GM23338 (cell line): ENCODE measurements at regions not wholly inside any gene's neighbourhood (a gene's known extent, or its start where the extent isn't known, plus 50 kb on each side); places are given as distances from the start of the nearest gene placed in this dataset.

Source experiments
- ATAC-seq: fragments of 200-7000 bp; cut with Tn5 transposase; 3 replicates; pipeline ENCODE4 v1.9.1; 2020
- DNase-seq: peaks from one replicate; pipeline ENCODE4 v3.0.0-alpha.2; 2015; ENCODE audit warnings: low spot score
- H2AFZ ChIP-seq: fragments of 200-600 bp; sonication (generic); 2 replicates; pipeline ENCODE4 v1.8.0; 2016; ENCODE audit warnings: antibody characterized with exemption, mild to moderate bottlenecking, moderate library complexity
- H3F3A ChIP-seq: fragments of 200-600 bp; sonication (generic); replicated peaks from 2 replicates; pipeline ENCODE4 v1.8.0; 2017; ENCODE audit warnings: antibody characterized with exemption, mixed run types, low read depth
- H3K27ac ChIP-seq: fragments of 200-600 bp; sonication (generic); 2 replicates; pipeline ENCODE4 v1.6.1; 2016; ENCODE audit warnings: low read depth
- H3K27me3 ChIP-seq: fragments of 200-600 bp; sonication (generic); 2 replicates; pipeline ENCODE4 v1.8.0; 2016; ENCODE audit warnings: mild to moderate bottlenecking, mixed run types, moderate library complexity; ENCODE audit not compliant: insufficient read depth
- H3K36me3 ChIP-seq: fragments of 200-600 bp; sonication (generic); 2 replicates; pipeline ENCODE4 v1.8.0; 2016; ENCODE audit warnings: mild to moderate bottlenecking; ENCODE audit not compliant: insufficient read depth
- H3K4me1 ChIP-seq: fragments of 200-600 bp; sonication (generic); 2 replicates; pipeline ENCODE4 v1.8.0; 2016; ENCODE audit warnings: mild to moderate bottlenecking, moderate library complexity; ENCODE audit not compliant: insufficient read depth
- H3K4me2 ChIP-seq: fragments of 200-600 bp; sonication (generic); 2 replicates; pipeline ENCODE4 v1.7.1; 2017; ENCODE audit warnings: mixed run types
- H3K4me3 ChIP-seq: fragments of 200-600 bp; sonication (generic); 2 replicates; pipeline ENCODE4 v1.6.1; 2016; ENCODE audit warnings: mixed run types
- H3K79me2 ChIP-seq: fragments of 200-600 bp; sonication (generic); replicated peaks from 2 replicates; pipeline ENCODE4 v1.8.0; 2017; ENCODE audit warnings: mild to moderate bottlenecking; ENCODE audit not compliant: insufficient read depth
- H3K9me2 ChIP-seq: fragments of 200-600 bp; sonication (generic); 2 replicates; pipeline ENCODE4 v1.8.0; 2017; ENCODE audit not compliant: insufficient read depth
- H4K20me1 ChIP-seq: fragments of 200-600 bp; sonication (generic); replicated peaks from 2 replicates; pipeline ENCODE4 v1.8.0; 2017; ENCODE audit warnings: mild to moderate bottlenecking; ENCODE audit not compliant: insufficient read depth
- H3K27ac Mint-ChIP-seq: 2 replicates; pipeline ENCODE4 v1.8.0; 2020; ENCODE audit warnings: inconsistent platforms, mild to moderate bottlenecking, moderate library complexity, mixed read lengths
- H3K27me3 Mint-ChIP-seq: 3 replicates; pipeline ENCODE4 v1.8.0; 2022; ENCODE audit warnings: low read depth, mild to moderate bottlenecking, moderate library complexity, mixed read lengths, inconsistent platforms; ENCODE audit not compliant: insufficient read depth, poor library complexity
- H3K36me3 Mint-ChIP-seq: 3 replicates; pipeline ENCODE4 v1.8.0; 2021; ENCODE audit warnings: low read depth, mild to moderate bottlenecking, inconsistent platforms, moderate library complexity, mixed read lengths
- H3K4me1 Mint-ChIP-seq: 3 replicates; pipeline ENCODE4 v1.8.0; 2020; ENCODE audit warnings: mild to moderate bottlenecking, inconsistent platforms, mixed read lengths
- H3K4me3 Mint-ChIP-seq: 3 replicates; pipeline ENCODE4 v1.8.0; 2021; ENCODE audit warnings: moderate library complexity, mild to moderate bottlenecking, inconsistent platforms, mixed read lengths
- H3K9me3 Mint-ChIP-seq: 3 replicates; pipeline ENCODE4 v1.8.0; 2020; ENCODE audit warnings: moderate library complexity, mild to moderate bottlenecking, inconsistent platforms, mixed read lengths
- CREB1 ChIP-seq: fragments of 250-450 bp; sonication (Bioruptor Pico); IDR thresholded peaks from 2 replicates; pipeline ENCODE4 v1.5.0; 2020; ENCODE audit warnings: low read depth, mild to moderate bottlenecking, moderate library complexity
- EZH2phosphoT487 ChIP-seq: fragments of 200-600 bp; sonication (generic); IDR thresholded peaks from one replicate; pipeline ENCODE4 v1.8.1; 2018; ENCODE audit warnings: antibody characterized with exemption; ENCODE audit not compliant: unreplicated experiment
- NANOG ChIP-seq: IDR thresholded peaks from 2 replicates; pipeline ENCODE4 v1.6.1; 2016; ENCODE audit warnings: antibody characterized with exemption, borderline replicate concordance
- POLR2AphosphoS5 ChIP-seq: IDR thresholded peaks from 2 replicates; pipeline ENCODE4 v1.6.1; 2016; ENCODE audit warnings: antibody characterized with exemption, low read depth
- ZNF114 ChIP-seq: fragments of 250-450 bp; sonication (Bioruptor Pico); IDR thresholded peaks from 2 replicates; pipeline ENCODE4 v1.5.0; 2020; ENCODE audit warnings: mild to moderate bottlenecking, moderate library complexity
- ZNF331 ChIP-seq: fragments of 250-450 bp; sonication (Bioruptor Pico); IDR thresholded peaks from 2 replicates; pipeline ENCODE4 v1.5.0; 2020; ENCODE audit warnings: low read depth, mild to moderate bottlenecking, moderate library complexity
- TF ChIP-seq, protein P1 (sequence below): IDR thresholded peaks from one replicate; pipeline ENCODE4 v1.6.1; 2018; ENCODE audit warnings: antibody characterized with exemption; ENCODE audit not compliant: unreplicated experiment
- TF ChIP-seq, protein P2 (sequence below): fragments of 250-450 bp; sonication (Bioruptor Pico); IDR thresholded peaks from 2 replicates; pipeline ENCODE4 v1.5.0; 2020; ENCODE audit warnings: mild to moderate bottlenecking, moderate library complexity
- TF ChIP-seq, protein P3 (sequence below), 2 experiments: fragments of 200-600 bp in 1 of 2; sonication (generic) in 1 of 2; conservative IDR thresholded peaks; 2 replicates each; pipeline versions ENCODE4 v1.5.1 to v1.6.1; 2016 to 2017; ENCODE audit warnings: antibody characterized with exemption in 2 of 2, low read depth in 2 of 2, mild to moderate bottlenecking in 2 of 2, moderate library complexity in 1 of 2

DNA sequence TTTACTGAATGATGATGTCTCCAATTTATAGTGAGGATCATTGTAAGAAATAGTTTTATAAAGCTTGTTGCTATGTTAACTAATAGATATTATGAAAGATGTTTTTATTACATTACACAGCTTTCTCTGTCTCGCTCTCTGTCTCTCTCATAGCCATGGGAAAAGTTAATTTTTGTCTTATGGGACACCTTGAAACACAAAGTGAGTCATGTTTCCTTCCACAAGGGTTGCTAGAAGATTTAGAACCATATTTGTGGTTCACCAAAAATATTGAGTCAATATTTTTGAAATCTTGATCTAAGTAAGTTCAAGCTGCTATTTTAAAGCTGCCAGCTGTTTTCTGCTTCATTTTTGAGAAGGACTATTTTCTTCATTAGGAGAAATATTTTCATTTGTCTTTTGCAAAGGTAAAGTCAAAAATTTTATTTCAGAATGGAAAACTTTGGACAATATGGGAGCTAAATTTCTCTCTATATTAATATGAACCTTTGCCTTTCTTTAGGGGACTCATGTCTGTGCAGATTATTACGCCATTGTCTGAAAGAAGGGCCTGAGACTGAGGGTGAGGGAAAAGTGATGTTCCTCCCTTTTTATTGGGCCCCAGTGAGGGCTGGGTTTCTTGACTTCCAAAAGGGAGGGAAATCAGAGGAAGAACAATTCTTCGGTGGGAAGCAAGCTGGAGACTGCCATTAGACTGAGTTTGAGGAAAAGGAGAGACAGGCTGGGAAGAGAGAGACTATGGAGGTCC, 87.9 kb upstream of the SLC24A2 start:
- Histone ChIP-seq H3K4me1 (no peaks in the 10 kb centered on the region), H3K4me2 (no peak overlapping the region), H3K36me3 (no peaks in the 10 kb centered on the region), H3K79me2 (no peaks in the 10 kb centered on the region), H3F3A (no peaks in the 10 kb centered on the region), H3K27ac (no peak overlapping the region), H3K27me3 (no peaks in the 10 kb centered on the region), H3K9me2 (0 out of 2 replicates have a peak, but pooled peaks cover 4% of the 10 kb centered on the region), H2AFZ (no peak overlapping the region), H3K4me3 (no peak overlapping the region), H4K20me1 (no peaks in the 10 kb centered on the region)
- no peak overlapping the region for H3K4me3 Mint-ChIP-seq
- H3K9me3 Mint-ChIP-seq: peaks cover 4% of the 10 kb centered on the region
- no peaks in the 10 kb centered on the region for H3K4me1 Mint-ChIP-seq
- H3K27me3 Mint-ChIP-seq: no peaks in the 10 kb centered on the region
- DNase-seq (no peak), ATAC-seq (no peak)
- no peak for TF ChIP-seq ZNF114 (CRISPR knock-in tag)
- TF ChIP-seq EZH2phosphoT487: no peak
- no peak for TF ChIP-seq CREB1 (CRISPR knock-in tag)
- no peak for TF ChIP-seq ZNF331
- no peak for TF ChIP-seq POLR2AphosphoS5
- H3K36me3 Mint-ChIP-seq: no peaks in the 10 kb centered on the region
- H3K27ac Mint-ChIP-seq: no peak overlapping the region

DNA sequence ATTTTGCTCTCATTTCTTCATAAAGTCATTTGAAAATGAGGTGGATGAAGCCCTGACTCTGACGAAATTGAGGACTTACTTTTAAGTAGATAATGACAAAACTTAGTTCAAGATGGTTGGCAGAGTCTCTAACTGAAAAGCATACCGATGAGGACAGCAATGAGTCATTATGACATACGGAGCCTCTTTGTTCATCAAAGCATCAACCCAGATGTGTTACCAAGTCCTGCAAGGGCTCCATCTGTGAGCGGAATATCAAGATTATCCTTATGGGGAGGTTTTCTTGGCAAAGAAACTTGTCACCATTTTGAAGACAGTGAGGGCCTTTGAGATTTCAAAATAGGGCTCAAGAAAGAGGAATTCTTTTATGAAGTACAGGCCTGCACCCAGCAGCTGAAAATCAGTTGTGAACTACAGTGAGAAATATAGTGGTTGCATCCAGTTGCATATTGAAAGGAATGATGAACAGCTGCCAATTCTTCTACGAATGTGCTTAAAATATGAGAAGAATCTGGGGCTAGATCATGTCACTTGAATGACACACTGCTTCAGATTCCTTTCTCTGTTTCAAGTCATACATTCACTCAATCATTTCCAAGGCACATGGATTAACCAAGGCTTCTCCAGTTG, 86.6 kb upstream of the SLC24A2 start:
- H3K79me2 ChIP-seq: no peaks in the 10 kb centered on the region
- H3K4me1 ChIP-seq: no peaks in the 10 kb centered on the region
- DNase-seq (no peak), ATAC-seq (no peak)
- peaks cover 13% of the 10 kb centered on the region for H3K9me3 Mint-ChIP-seq
- no peak overlapping the region for H2AFZ ChIP-seq
- no peak overlapping the region for H3K4me3 ChIP-seq
- H3K27ac Mint-ChIP-seq: no peak overlapping the region
- peaks cover 3% of the 10 kb centered on the region for H3K27me3 Mint-ChIP-seq
- no peaks in the 10 kb centered on the region for H4K20me1 ChIP-seq
- no peaks in the 10 kb centered on the region for H3K36me3 ChIP-seq
- H3K4me1 Mint-ChIP-seq: no peaks in the 10 kb centered on the region
- no peaks in the 10 kb centered on the region for H3K27me3 ChIP-seq
- no peak overlapping the region for H3K27ac ChIP-seq
- H3K36me3 Mint-ChIP-seq: peaks cover 5% of the 10 kb centered on the region; the same call in 2 of the 3 replicates
- H3K4me2 ChIP-seq: no peak overlapping the region
- H3K4me3 Mint-ChIP-seq: no peak overlapping the region
- no peaks in the 10 kb centered on the region for H3F3A ChIP-seq
- H3K9me2 ChIP-seq: 0 out of 2 replicates have a peak, but pooled peaks cover 3% of the 10 kb centered on the region
- TF ChIP-seq POLR2AphosphoS5 (no peak), ZNF114 (CRISPR knock-in tag) (no peak), ZNF331 (no peak), NANOG (no peak)
- TF ChIP-seq, protein P1, sequence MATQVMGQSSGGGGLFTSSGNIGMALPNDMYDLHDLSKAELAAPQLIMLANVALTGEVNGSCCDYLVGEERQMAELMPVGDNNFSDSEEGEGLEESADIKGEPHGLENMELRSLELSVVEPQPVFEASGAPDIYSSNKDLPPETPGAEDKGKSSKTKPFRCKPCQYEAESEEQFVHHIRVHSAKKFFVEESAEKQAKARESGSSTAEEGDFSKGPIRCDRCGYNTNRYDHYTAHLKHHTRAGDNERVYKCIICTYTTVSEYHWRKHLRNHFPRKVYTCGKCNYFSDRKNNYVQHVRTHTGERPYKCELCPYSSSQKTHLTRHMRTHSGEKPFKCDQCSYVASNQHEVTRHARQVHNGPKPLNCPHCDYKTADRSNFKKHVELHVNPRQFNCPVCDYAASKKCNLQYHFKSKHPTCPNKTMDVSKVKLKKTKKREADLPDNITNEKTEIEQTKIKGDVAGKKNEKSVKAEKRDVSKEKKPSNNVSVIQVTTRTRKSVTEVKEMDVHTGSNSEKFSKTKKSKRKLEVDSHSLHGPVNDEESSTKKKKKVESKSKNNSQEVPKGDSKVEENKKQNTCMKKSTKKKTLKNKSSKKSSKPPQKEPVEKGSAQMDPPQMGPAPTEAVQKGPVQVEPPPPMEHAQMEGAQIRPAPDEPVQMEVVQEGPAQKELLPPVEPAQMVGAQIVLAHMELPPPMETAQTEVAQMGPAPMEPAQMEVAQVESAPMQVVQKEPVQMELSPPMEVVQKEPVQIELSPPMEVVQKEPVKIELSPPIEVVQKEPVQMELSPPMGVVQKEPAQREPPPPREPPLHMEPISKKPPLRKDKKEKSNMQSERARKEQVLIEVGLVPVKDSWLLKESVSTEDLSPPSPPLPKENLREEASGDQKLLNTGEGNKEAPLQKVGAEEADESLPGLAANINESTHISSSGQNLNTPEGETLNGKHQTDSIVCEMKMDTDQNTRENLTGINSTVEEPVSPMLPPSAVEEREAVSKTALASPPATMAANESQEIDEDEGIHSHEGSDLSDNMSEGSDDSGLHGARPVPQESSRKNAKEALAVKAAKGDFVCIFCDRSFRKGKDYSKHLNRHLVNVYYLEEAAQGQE: no peak
- TF ChIP-seq, protein P2, sequence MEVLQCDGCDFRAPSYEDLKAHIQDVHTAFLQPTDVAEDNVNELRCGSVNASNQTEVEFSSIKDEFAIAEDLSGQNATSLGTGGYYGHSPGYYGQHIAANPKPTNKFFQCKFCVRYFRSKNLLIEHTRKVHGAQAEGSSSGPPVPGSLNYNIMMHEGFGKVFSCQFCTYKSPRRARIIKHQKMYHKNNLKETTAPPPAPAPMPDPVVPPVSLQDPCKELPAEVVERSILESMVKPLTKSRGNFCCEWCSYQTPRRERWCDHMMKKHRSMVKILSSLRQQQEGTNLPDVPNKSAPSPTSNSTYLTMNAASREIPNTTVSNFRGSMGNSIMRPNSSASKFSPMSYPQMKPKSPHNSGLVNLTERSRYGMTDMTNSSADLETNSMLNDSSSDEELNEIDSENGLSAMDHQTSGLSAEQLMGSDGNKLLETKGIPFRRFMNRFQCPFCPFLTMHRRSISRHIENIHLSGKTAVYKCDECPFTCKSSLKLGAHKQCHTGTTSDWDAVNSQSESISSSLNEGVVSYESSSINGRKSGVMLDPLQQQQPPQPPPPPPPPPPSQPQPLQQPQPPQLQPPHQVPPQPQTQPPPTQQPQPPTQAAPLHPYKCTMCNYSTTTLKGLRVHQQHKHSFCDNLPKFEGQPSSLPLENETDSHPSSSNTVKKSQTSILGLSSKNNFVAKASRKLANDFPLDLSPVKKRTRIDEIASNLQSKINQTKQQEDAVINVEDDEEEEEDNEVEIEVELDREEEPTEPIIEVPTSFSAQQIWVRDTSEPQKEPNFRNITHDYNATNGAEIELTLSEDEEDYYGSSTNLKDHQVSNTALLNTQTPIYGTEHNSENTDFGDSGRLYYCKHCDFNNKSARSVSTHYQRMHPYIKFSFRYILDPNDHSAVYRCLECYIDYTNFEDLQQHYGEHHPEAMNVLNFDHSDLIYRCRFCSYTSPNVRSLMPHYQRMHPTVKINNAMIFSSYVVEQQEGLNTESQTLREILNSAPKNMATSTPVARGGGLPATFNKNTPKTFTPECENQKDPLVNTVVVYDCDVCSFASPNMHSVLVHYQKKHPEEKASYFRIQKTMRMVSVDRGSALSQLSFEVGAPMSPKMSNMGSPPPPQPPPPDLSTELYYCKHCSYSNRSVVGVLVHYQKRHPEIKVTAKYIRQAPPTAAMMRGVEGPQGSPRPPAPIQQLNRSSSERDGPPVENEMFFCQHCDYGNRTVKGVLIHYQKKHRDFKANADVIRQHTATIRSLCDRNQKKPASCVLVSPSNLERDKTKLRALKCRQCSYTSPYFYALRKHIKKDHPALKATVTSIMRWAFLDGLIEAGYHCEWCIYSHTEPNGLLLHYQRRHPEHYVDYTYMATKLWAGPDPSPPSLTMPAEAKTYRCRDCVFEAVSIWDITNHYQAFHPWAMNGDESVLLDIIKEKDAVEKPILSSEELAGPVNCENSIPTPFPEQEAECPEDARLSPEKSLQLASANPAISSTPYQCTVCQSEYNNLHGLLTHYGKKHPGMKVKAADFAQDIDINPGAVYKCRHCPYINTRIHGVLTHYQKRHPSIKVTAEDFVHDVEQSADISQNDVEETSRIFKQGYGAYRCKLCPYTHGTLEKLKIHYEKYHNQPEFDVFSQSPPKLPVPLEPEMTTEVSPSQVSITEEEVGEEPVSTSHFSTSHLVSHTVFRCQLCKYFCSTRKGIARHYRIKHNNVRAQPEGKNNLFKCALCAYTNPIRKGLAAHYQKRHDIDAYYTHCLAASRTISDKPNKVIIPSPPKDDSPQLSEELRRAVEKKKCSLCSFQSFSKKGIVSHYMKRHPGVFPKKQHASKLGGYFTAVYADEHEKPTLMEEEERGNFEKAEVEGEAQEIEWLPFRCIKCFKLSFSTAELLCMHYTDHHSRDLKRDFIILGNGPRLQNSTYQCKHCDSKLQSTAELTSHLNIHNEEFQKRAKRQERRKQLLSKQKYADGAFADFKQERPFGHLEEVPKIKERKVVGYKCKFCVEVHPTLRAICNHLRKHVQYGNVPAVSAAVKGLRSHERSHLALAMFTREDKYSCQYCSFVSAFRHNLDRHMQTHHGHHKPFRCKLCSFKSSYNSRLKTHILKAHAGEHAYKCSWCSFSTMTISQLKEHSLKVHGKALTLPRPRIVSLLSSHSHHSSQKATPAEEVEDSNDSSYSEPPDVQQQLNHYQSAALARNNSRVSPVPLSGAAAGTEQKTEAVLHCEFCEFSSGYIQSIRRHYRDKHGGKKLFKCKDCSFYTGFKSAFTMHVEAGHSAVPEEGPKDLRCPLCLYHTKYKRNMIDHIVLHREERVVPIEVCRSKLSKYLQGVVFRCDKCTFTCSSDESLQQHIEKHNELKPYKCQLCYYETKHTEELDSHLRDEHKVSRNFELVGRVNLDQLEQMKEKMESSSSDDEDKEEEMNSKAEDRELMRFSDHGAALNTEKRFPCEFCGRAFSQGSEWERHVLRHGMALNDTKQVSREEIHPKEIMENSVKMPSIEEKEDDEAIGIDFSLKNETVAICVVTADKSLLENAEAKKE (CRISPR knock-in tag): no peak
- TF ChIP-seq, protein P3, sequence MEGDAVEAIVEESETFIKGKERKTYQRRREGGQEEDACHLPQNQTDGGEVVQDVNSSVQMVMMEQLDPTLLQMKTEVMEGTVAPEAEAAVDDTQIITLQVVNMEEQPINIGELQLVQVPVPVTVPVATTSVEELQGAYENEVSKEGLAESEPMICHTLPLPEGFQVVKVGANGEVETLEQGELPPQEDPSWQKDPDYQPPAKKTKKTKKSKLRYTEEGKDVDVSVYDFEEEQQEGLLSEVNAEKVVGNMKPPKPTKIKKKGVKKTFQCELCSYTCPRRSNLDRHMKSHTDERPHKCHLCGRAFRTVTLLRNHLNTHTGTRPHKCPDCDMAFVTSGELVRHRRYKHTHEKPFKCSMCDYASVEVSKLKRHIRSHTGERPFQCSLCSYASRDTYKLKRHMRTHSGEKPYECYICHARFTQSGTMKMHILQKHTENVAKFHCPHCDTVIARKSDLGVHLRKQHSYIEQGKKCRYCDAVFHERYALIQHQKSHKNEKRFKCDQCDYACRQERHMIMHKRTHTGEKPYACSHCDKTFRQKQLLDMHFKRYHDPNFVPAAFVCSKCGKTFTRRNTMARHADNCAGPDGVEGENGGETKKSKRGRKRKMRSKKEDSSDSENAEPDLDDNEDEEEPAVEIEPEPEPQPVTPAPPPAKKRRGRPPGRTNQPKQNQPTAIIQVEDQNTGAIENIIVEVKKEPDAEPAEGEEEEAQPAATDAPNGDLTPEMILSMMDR (conservative IDR thresholded peaks at IDR 0.05; ENCODE audit: low read depth in 2 of 2): no peak
